ENCODE measurements at regions not wholly inside any gene's neighbourhood (a gene's known extent, or its start where the extent isn't known, plus 50 kb on each side); places are given as distances from the start of the nearest gene placed in this dataset.
"Not testable (repeated sequence)": the region's sequence is repeated elsewhere in the genome, so short reads cannot be mapped to it uniquely, and the experiment has no call there.

DNA sequence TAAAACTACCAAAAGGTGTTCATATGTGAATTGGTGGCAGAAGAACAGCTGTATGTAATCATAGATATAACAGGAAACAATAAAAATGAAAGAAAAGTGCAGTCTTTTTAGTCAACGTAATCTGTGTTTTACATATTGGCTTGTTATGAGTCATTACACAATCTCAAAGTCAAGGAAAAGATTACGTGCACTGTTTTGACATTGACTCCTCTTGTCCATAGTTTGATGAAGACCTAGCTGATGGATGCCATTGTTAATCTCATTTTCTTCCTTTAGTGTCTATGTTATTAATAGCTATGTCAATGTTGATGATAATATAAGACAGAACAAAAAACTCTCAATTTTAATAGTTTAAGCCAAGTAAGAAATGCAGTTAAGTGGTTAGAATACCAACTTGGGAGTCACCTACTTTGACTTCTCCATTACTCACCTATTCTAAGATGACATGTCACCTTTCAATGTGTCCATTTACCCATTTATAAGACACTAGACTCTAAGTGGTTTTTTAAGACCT, 84.5 kb upstream of the SAMSN1 start:
- no peak for TF ChIP-seq CTCF (IDR thresholded peaks at IDR 0.05; ENCODE audit: insufficient read depth, low read length, severe bottlenecking)
- DNase-seq (ENCODE audit: low read depth) (no peak), FAIRE-seq (no peak)
- Histone ChIP-seq H3K36me3 (ENCODE audit: control insufficient read depth, insufficient read depth, low read length) (no peaks in the 10 kb centered on the region), H3K27me3 (ENCODE audit: control insufficient read depth, insufficient read depth, low read length) (no peaks in the 10 kb centered on the region), H3K4me3 (ENCODE audit: low read depth, low read length) (no peak overlapping the region)

DNA sequence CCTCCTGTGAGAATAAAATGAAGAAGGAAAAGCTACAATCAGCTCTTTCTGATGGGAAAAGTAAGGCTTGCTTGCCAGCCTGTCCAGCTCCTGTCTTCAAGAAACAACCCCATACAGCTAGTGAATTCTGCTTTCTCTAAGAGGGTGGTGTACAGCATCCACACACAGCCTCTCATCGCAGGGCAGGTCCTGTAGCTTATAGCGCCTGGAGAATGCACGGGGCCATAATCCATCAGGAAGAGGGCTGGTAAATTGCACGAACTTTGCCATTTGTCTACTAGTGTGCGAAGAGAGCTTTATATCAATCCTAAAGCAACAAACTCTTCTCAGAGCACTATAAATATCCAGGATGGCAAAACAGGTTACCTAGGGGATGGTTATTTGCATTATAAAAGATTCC, 83.3 kb upstream of the SAMSN1 start:
- no peaks in the 10 kb centered on the region for H3K36me3 ChIP-seq (ENCODE audit: control insufficient read depth, insufficient read depth, low read length)
- no peak overlapping the region for H3K4me3 ChIP-seq (ENCODE audit: low read depth, low read length)
- H3K27me3 ChIP-seq (ENCODE audit: control insufficient read depth, insufficient read depth, low read length) = no peaks in the 10 kb centered on the region
- DNase-seq (ENCODE audit: low read depth) = no peak
- TF ChIP-seq CTCF (IDR thresholded peaks at IDR 0.05; ENCODE audit: insufficient read depth, low read length, severe bottlenecking) = no peak
- no peak for FAIRE-seq

DNA sequence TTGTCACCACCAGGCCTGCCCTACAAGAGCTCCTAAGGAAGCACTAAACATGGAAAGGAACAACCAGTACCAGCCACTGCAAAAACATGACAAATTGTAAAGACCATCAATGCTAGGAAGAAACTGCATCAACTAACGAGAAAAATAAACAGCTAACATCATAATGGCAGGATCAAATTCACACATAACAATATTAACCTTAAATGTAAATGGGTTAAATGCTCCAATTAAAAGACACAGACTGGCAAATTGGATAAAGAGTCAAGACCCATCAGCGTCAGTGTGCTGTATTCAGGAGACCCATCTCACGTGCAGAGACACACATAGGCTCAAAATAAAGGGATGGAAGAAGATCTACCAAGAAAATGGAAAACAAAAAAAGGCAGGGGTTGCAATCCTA, 77.0 kb upstream of the SAMSN1 start:
- not testable (repeated sequence) for DNase-seq (ENCODE audit: low read depth); FAIRE-seq; H3K27me3 ChIP-seq (ENCODE audit: control insufficient read depth, insufficient read depth, low read length); H3K36me3 ChIP-seq (ENCODE audit: control insufficient read depth, insufficient read depth, low read length); H3K4me3 ChIP-seq (ENCODE audit: low read depth, low read length)

- no peak for DNase-seq (ENCODE audit: low read depth)
- Histone ChIP-seq H3K27me3 (ENCODE audit: control insufficient read depth, insufficient read depth, low read length) (no peaks in the 10 kb centered on the region), H3K36me3 (ENCODE audit: control insufficient read depth, insufficient read depth, low read length) (no peaks in the 10 kb centered on the region), H3K4me3 (ENCODE audit: low read depth, low read length) (no peak overlapping the region)
- FAIRE-seq = no peak
- TF ChIP-seq CTCF (IDR thresholded peaks at IDR 0.05; ENCODE audit: insufficient read depth, low read length, severe bottlenecking) = no peak
These were observed 74.0 kb upstream of the SAMSN1 start for GRCh38 chr21:14620152-14620551.

GRCh38 chr21:14617871-14618270, 71.8 kb upstream of the SAMSN1 start:
- FAIRE-seq = no peak
- TF ChIP-seq CTCF (IDR thresholded peaks at IDR 0.05; ENCODE audit: insufficient read depth, low read length, severe bottlenecking) = no peak
- Histone ChIP-seq H3K4me3 (ENCODE audit: low read depth, low read length) (no peak overlapping the region), H3K27me3 (ENCODE audit: control insufficient read depth, insufficient read depth, low read length) (no peaks in the 10 kb centered on the region), H3K36me3 (ENCODE audit: control insufficient read depth, insufficient read depth, low read length) (no peaks in the 10 kb centered on the region)
- DNase-seq (ENCODE audit: low read depth) = no peak

DNA sequence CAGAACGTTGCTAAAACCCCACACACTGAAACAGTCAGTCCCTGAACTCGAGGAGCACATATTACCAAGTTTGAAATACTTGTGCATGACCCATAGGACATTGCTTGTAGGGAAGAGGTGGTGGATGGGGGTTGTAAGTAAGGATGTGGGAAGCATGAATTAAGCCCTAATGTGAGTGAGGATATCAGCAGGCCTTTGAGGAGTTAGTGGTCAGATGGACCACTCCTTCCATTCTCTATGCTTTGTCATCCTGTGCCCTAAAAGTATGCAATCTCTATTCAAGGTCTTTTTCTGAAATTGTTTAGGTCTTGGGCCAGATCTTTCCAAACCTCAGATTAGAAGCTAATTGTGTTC, 70.9 kb upstream of the SAMSN1 start:
- Histone ChIP-seq H3K4me3 (ENCODE audit: low read depth, low read length) (no peak overlapping the region), H3K27me3 (ENCODE audit: control insufficient read depth, insufficient read depth, low read length) (no peaks in the 10 kb centered on the region), H3K36me3 (ENCODE audit: control insufficient read depth, insufficient read depth, low read length) (no peaks in the 10 kb centered on the region)
- no peak for TF ChIP-seq CTCF (IDR thresholded peaks at IDR 0.05; ENCODE audit: insufficient read depth, low read length, severe bottlenecking)
- DNase-seq (ENCODE audit: low read depth) = no peak
- FAIRE-seq = no peak
